ENCODE measurements at regions not wholly inside any gene's neighbourhood (a gene's known extent, or its start where the extent isn't known, plus 50 kb on each side); places are given as distances from the start of the nearest gene placed in this dataset.
A peak's percentile ranks its signal among the peaks of the same experiment; 100 is the strongest.
"Not testable (repeated sequence)": the region's sequence is repeated elsewhere in the genome, so short reads cannot be mapped to it uniquely, and the experiment has no call there.

GRCh38 chr6:98037571-98037970, 754.6 kb upstream of the MMS22L start:
- DNase-seq (ENCODE audit: low spot score): no peak

DNA sequence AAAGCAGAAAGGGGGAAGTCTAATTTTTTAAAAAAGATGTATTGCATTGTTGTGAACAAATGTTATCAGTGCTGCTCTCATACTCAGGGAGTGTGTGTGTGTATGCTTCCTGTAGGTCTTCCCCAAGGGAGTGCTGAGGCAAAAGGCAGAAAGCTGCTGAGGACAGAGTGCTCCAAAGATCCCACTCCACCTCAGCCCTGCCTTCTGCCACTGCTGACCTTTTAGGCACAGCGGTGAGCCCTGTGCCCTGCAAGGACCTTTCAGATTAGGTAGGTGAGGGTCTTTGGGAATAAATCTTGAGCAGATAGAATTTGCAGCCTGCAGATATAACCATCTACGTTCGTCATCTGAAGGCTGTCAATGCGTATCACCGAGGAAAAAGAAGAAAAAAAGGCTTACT, 756.4 kb upstream of the MMS22L start:
- no peak for DNase-seq (ENCODE audit: low spot score)

DNA sequence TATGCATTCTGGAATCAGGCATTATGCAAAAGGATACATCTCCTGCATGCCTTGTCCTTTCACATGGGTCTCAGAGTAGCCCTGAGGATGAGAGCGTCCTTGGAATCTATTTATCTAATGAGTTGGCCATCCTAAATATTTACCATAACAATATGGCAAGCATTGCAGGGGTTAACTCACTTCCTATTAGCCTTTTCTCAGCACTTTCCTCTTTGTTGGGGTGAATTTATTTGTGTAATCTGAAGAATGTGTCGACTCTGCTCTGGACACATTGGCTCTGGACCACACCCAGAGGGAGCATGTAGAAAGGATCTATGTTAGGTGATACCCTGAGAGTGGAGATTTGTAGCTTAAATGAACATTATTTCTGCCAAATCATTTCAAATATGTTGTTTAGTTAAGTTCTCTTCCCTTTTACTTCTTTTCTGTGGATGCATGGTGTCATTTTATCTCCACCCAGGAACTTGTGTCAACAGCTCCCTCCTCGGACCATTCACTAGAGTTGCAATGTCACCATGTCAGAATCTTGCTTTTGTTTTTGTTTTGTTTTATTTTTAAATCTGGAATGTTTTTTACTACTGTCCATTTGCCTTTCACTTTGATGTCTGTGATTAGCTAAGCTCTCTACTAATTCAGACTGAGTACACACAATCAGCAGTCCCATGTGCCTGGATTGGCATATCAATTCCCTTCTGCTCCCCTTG, 757.0 kb upstream of the MMS22L start:
- peak; percentile 0 for DNase-seq (ENCODE audit: low spot score)

DNA sequence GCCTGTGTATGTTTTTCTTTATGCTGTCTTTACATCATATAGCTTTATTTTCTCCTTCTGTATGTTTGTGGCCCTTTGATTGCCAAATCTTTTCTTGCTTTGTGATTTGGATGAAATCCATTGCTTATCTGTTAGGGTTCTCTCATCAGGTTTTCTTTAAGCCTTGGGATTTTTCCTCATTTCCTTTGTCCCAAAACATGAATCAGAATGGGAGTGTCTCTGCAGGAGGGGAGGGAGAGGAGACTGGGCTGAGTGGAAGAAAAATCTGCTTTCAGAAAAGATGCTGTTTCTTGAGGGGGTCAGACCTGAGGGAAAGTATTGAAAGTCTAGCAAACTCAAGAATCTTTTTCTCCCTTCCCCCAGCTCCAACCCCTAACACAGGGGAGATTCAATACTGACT, 758.0 kb upstream of the MMS22L start:
- DNase-seq (ENCODE audit: low spot score): no peak

- no peak for DNase-seq (ENCODE audit: low spot score)
Measured at GRCh38 chr6:98041921-98042320, 758.9 kb upstream of the MMS22L start.

GRCh38 chr6:98044151-98044561, 761.1 kb upstream of the MMS22L start:
- no peak for DNase-seq (ENCODE audit: low spot score)

GRCh38 chr6:98044791-98045470, 761.9 kb upstream of the MMS22L start:
- DNase-seq (ENCODE audit: low spot score): no peak

- no peak for DNase-seq (ENCODE audit: low spot score)
Measured at GRCh38 chr6:98047164-98047563, 764.1 kb upstream of the MMS22L start.

GRCh38 chr6:98047871-98048270, 764.9 kb upstream of the MMS22L start:
- DNase-seq (ENCODE audit: low spot score): no peak

- DNase-seq (ENCODE audit: low spot score): peak; percentile 3
Measured at GRCh38 chr6:98054453-98054852, 771.4 kb upstream of the MMS22L start.

DNA sequence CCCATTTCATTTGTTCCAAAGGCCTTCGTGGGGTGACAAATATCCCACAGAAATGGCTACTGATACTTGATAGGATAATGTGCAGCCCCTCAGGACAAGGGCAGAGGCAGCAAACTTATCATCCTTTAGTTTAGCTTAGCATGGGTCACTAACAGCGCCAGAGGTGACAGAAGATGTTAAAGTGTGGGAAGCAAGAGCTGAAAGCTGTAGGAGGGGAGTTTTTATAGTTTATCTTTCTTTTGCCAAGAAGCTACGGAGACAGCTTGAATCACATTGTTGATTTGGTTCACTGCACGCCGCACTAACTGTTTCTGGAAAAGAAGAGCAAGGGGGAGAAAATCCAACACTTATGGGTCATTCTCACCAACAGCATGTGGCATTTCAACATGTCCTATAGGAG, 773.9 kb upstream of the MMS22L start:
- no peak for DNase-seq (ENCODE audit: low spot score)

DNA sequence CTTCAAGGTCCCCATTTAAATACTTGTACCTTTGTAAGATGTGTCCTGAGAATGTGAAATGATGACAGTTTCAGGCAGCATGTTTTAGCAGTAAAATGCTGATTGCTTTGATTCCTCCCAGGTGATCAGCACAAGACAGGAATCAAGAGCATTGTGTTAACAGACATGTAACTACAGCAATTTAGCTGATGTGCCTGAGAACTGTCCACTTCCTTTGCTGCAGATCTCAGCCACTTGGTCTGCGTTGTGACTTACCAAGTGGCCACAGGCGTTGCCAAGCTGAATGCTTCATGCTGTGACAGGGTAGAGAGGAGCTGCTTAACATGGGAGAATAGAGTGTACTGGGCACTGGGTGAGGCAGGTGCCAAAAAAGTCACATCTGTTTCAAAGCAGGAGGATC, 767.0 kb upstream of the POU3F2 start:
- DNase-seq (ENCODE audit: low spot score): no peak

DNA sequence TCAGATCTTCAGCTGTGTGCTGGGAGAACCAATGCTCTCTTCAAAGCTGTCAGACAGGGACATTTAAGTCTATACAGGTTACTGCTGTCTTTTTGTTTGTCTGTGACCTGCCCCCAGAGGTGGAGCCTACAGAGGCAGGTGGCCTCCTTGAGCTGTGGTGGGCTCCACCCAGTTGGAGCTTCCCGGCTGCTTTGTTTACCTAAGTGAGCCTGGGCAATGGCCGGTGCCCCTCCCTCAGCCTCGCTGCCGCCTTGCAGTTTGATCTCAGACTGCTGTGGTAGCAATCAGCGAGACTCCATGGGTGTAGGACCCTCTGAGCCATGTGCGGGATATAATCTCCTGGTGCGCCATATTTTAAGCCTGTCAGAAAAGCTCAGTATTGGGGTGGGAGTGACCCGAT, 745.8 kb upstream of the POU3F2 start:
- not testable (repeated sequence) for DNase-seq (ENCODE audit: low spot score)

GRCh38 chr6:98092331-98092730, 742.0 kb upstream of the POU3F2 start:
- DNase-seq (ENCODE audit: low spot score): no peak

DNA sequence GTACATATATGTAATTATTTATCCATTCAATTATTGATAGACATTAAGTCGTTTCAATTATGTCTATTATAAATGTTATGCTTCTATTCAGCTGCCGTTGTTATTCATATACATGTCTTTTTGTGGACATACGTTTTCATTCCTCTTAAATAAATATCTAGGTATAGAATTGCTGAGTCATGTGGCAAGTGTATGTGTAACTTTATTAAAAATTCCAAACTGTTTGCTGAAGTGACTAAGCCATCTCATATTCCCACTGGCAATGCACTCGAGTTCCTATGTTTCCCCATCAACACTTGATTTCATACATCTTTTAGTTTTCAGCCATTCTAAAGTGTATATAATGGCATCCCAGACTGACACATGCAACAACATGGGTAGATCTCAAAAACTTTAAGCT, 739.7 kb upstream of the POU3F2 start:
- DNase-seq (ENCODE audit: low spot score): no peak

GRCh38 chr6:98107801-98108200, 726.6 kb upstream of the POU3F2 start:
- no peak for DNase-seq (ENCODE audit: low spot score)

- peak; percentile 2 for DNase-seq (ENCODE audit: low spot score)
Measured at GRCh38 chr6:98116455-98116854, 717.9 kb upstream of the POU3F2 start.

GRCh38 chr6:98117068-98117467, 717.3 kb upstream of the POU3F2 start:
- DNase-seq (ENCODE audit: low spot score): no peak

DNA sequence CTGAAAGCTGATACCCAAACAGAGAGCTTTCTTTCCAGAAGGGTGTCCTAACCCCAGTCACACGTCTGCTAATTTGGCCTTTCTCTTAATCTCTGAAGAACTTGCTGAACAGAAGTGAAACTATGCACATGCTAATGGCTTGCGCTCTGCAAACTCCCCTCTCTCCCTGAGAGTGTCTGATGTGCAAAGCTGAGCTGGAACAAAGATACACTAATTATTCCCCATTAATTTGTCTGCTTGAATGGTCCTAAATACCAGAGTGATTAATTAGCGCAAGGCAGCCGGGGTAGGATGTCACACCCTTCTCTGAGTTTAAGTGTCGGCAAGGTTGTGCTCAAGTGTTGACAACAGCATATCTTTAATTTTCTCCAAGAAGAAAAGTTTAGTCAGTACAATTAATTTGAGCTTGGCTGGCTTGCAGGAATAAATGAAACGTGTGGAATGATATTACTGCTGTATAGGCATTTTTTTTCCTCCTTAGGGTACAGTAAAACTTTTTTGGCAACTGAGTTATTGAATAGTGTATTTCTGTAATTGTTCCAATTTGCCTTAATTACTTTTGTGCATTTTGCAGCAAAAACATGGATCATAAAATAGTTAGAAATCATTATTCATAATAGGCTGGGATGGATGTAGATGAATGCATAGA, 715.9 kb upstream of the POU3F2 start:
- no peak for DNase-seq (ENCODE audit: low spot score)

- DNase-seq (ENCODE audit: low spot score): no peak
Measured at GRCh38 chr6:98124171-98124570, 710.2 kb upstream of the POU3F2 start.

DNA sequence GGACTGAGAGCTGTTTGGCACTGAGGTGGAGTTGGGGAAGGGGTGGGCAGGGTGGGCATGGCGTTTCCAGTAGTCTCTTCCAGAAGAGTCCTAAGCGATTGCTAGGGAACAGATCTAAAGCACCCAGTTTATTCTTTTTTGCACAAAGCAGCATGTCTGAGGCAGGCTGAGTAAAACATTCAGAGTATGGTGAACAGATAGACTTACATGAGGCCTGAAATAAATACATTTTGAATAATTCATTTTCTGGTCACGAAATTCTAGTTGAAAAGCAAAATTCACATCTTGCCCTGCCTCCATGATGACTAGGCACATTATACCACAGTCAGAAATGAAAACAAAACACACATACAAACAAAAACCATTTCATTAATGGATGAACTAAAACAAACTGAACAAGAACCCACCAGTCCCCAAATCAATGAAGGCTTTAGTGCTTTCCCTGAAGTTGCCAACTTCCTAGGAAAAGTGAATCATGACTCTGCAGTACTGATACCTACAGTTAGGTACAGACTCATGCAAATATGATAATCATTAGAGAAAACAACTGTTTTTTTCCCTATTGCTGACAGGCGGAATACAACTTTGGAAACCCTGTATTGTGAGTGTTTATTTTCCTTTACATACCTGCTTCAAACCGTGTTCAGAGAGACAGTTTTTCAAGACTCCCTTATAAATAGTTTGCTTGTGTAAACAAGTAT, 702.9 kb upstream of the POU3F2 start:
- DNase-seq (ENCODE audit: low spot score): no peak

DNA sequence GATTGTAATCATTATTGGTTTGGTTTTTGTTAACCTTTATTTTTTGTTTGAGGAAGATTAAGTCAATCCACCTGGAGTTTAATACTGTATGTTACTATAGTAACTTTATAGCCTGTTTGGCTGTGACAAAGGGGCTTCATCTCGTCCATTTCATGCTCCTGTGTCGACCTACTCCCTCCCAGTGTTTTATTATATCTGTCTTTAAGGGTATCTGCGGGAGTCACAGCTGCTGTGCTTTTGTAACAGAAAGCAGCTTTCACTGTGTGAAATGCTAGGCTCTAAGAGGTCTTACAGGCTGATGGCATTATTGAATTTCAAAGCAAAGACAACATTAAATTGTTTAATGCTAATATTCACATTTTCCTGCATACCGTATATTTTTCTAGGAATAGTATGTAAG, 698.0 kb upstream of the POU3F2 start:
- no peak for DNase-seq (ENCODE audit: low spot score)

GRCh38 chr6:98137391-98137790, 697.0 kb upstream of the POU3F2 start:
- DNase-seq (ENCODE audit: low spot score): no peak
